K562 (cell line): ENCODE measurements at regions not wholly inside any gene's neighbourhood (a gene's known extent, or its start where the extent isn't known, plus 50 kb on each side); places are given as distances from the start of the nearest gene placed in this dataset.

Experiments used
- FOXP1 ChIP-seq: sonication (generic); formaldehyde crosslinking; IDR thresholded peaks from 2 replicates; pipeline ENCODE4 v1.8.0; 2022; ENCODE audit warnings: mild to moderate bottlenecking, missing genetic modification reagents
- HBP1 ChIP-seq: fragments of 450-650 bp; formaldehyde crosslinking; IDR thresholded peaks from 2 replicates; pipeline ENCODE4 v1.4.0; 2022; ENCODE audit warnings: missing genetic modification characterization
- HDAC6 ChIP-seq: IDR thresholded peaks from 2 replicates; pipeline ENCODE4 v1.6.1; 2012; ENCODE audit warnings: low read depth, mild to moderate bottlenecking, control low read depth, inconsistent platforms, low read length, moderate library complexity
- ID3 ChIP-seq, 2 experiments: fragments of 250-450 bp in 1 of 2; fragments of 450-650 bp in 1 of 2; sonication (Bioruptor Pico) in 1 of 2; IDR thresholded peaks; 2 replicates each; pipeline versions ENCODE4 v1.6.1 to v1.8.0; 2016 to 2021; ENCODE audit warnings: mild to moderate bottlenecking in 2 of 2, moderate library complexity in 2 of 2, missing compliant biosample characterization in 1 of 2, missing genetic modification characterization in 1 of 2
- MED1 ChIP-seq: sonication (generic); formaldehyde crosslinking; IDR thresholded peaks from 2 replicates; pipeline ENCODE4 v1.8.1; 2023; ENCODE audit warnings: missing genetic modification reagents, borderline replicate concordance
- RB1 ChIP-seq: fragments of 450-650 bp; IDR thresholded peaks from 2 replicates; pipeline ENCODE4 v1.6.1; 2017; ENCODE audit warnings: low read depth, mild to moderate bottlenecking
- ZNF124 ChIP-seq: sonication (generic); formaldehyde crosslinking; IDR thresholded peaks from 2 replicates; pipeline ENCODE4 v1.8.1; 2022; ENCODE audit warnings: missing genetic modification reagents
- ZSCAN29 ChIP-seq: fragments of 450-650 bp; IDR thresholded peaks from 2 replicates; pipeline ENCODE4 v1.6.1; 2017
- TF ChIP-seq, protein P1 (sequence below), 3 experiments: fragments of 200-800 bp in 1 of 3; fragments of 250-450 bp in 1 of 3; fragments of 450-650 bp in 1 of 3; sonication (Bioruptor Pico) in 1 of 3; sonication (Bioruptor generic) in 1 of 3; formaldehyde crosslinking in 1 of 3; IDR thresholded peaks; 2 replicates each; pipeline versions ENCODE4 v1.6.1 to v1.8.0; 2016 to 2022; ENCODE audit warnings: mild to moderate bottlenecking in 2 of 3, missing genetic modification characterization in 2 of 3, missing compliant biosample characterization in 1 of 3, moderate library complexity in 1 of 3
- TF ChIP-seq, protein P2 (sequence below), 2 experiments: IDR thresholded peaks; 2 replicates each; pipeline ENCODE4 v1.6.1; 2011; ENCODE audit warnings: borderline replicate concordance in 1 of 2, control low read depth in 1 of 2, low read depth in 1 of 2, low read length in 1 of 2, mild to moderate bottlenecking in 1 of 2, mixed read lengths in 1 of 2, moderate library complexity in 1 of 2; ENCODE audit not compliant: insufficient read depth in 1 of 2, insufficient read length in 1 of 2, poor library complexity in 1 of 2, severe bottlenecking in 1 of 2; ENCODE audit errors: extremely low read depth in 1 of 2
- TF ChIP-seq, protein P3 (sequence below): fragments of 250-450 bp; sonication (Bioruptor Pico); IDR thresholded peaks from 2 replicates; pipeline ENCODE4 v1.5.0; 2020; ENCODE audit warnings: mild to moderate bottlenecking
- TF ChIP-seq, protein P4 (sequence below): sonication (generic); formaldehyde crosslinking; IDR thresholded peaks from 2 replicates; pipeline ENCODE4 v1.8.1; 2022; ENCODE audit warnings: missing genetic modification reagents

DNA sequence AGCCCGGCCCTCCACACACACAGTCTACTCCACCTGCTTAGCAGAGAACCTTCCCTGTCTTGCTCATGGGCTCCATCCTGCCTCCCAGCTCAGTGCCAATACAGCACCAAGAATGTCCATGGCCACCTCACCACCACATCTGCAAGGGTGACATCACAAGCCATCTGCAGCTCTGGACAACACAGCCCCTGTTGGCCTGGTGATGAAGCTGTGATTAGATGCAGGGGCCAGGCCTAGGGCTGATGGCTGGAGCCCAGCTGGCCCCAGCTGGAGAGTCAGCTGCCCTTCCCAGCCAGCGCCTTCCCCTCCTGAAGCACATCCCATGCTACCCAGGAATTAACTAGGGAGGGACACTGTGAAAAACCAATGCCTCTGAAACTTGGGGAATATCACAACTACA lies 91.1 kb downstream of the TTC32 start (continued):
- TF ChIP-seq, protein P1, sequence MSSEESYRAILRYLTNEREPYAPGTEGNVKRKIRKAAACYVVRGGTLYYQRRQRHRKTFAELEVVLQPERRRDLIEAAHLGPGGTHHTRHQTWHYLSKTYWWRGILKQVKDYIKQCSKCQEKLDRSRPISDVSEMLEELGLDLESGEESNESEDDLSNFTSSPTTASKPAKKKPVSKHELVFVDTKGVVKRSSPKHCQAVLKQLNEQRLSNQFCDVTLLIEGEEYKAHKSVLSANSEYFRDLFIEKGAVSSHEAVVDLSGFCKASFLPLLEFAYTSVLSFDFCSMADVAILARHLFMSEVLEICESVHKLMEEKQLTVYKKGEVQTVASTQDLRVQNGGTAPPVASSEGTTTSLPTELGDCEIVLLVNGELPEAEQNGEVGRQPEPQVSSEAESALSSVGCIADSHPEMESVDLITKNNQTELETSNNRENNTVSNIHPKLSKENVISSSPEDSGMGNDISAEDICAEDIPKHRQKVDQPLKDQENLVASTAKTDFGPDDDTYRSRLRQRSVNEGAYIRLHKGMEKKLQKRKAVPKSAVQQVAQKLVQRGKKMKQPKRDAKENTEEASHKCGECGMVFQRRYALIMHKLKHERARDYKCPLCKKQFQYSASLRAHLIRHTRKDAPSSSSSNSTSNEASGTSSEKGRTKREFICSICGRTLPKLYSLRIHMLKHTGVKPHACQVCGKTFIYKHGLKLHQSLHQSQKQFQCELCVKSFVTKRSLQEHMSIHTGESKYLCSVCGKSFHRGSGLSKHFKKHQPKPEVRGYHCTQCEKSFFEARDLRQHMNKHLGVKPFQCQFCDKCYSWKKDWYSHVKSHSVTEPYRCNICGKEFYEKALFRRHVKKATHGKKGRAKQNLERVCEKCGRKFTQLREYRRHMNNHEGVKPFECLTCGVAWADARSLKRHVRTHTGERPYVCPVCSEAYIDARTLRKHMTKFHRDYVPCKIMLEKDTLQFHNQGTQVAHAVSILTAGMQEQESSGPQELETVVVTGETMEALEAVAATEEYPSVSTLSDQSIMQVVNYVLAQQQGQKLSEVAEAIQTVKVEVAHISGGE (CRISPR knock-in tag; IDR thresholded peaks at IDR 0.05) = no peak
- TF ChIP-seq RB1 (no peak), HDAC6 (no peak), FOXP1 (no peak), ZSCAN29 (no peak), ZNF124 (CRISPR knock-in tag) (no peak), HBP1 (CRISPR knock-in tag) (no peak), MED1 (CRISPR knock-in tag) (no peak), ID3 (CRISPR knock-in tag; IDR thresholded peaks at IDR 0.05) (no peak), ID3 (tag; IDR thresholded peaks at IDR 0.05) (no peak)
- TF ChIP-seq, protein P2, sequence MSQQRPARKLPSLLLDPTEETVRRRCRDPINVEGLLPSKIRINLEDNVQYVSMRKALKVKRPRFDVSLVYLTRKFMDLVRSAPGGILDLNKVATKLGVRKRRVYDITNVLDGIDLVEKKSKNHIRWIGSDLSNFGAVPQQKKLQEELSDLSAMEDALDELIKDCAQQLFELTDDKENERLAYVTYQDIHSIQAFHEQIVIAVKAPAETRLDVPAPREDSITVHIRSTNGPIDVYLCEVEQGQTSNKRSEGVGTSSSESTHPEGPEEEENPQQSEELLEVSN (IDR thresholded peaks at IDR 0.05; ENCODE audit: borderline replicate concordance in 1 of 2, extremely low read depth in 1 of 2, insufficient read depth in 1 of 2, insufficient read length in 1 of 2, low read depth in 1 of 2, low read length in 1 of 2, poor library complexity in 1 of 2, severe bottlenecking in 1 of 2) = no peak
- TF ChIP-seq, protein P3, sequence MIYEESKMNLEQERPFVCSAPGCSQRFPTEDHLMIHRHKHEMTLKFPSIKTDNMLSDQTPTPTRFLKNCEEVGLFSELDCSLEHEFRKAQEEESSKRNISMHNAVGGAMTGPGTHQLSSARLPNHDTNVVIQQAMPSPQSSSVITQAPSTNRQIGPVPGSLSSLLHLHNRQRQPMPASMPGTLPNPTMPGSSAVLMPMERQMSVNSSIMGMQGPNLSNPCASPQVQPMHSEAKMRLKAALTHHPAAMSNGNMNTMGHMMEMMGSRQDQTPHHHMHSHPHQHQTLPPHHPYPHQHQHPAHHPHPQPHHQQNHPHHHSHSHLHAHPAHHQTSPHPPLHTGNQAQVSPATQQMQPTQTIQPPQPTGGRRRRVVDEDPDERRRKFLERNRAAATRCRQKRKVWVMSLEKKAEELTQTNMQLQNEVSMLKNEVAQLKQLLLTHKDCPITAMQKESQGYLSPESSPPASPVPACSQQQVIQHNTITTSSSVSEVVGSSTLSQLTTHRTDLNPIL (CRISPR knock-in tag) = no peak
- TF ChIP-seq, protein P4, sequence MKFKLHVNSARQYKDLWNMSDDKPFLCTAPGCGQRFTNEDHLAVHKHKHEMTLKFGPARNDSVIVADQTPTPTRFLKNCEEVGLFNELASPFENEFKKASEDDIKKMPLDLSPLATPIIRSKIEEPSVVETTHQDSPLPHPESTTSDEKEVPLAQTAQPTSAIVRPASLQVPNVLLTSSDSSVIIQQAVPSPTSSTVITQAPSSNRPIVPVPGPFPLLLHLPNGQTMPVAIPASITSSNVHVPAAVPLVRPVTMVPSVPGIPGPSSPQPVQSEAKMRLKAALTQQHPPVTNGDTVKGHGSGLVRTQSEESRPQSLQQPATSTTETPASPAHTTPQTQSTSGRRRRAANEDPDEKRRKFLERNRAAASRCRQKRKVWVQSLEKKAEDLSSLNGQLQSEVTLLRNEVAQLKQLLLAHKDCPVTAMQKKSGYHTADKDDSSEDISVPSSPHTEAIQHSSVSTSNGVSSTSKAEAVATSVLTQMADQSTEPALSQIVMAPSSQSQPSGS = no peak
